H9 (cell line): ENCODE measurements at regions not wholly inside any gene's neighbourhood (a gene's known extent, or its start where the extent isn't known, plus 50 kb on each side); places are given as distances from the start of the nearest gene placed in this dataset.

Source experiments
- DNase-seq: peaks from one replicate; pipeline ENCODE4 v3.0.0-alpha.2; 2017
- H2AFZ ChIP-seq: one replicate; pipeline ENCODE4 v1.6.1; 2013; ENCODE audit warnings: mild to moderate bottlenecking, low read length, control low read depth, moderate library complexity
- H2AK5ac ChIP-seq: 2 replicates; pipeline ENCODE4 v1.6.1; 2013; ENCODE audit warnings: low read length, control low read depth, mixed read lengths; ENCODE audit not compliant: insufficient read length
- H2BK120ac ChIP-seq: one replicate; pipeline ENCODE4 v1.6.1; 2013; ENCODE audit warnings: low read depth, mild to moderate bottlenecking, low read length, control low read depth, inconsistent platforms; ENCODE audit not compliant: poor library complexity, severe bottlenecking
- H2BK12ac ChIP-seq: 2 replicates; pipeline ENCODE4 v1.6.1; 2013; ENCODE audit warnings: low read length, control low read depth, mixed read lengths, low read depth; ENCODE audit not compliant: insufficient read length
- H2BK15ac ChIP-seq: 2 replicates; pipeline ENCODE4 v1.6.1; 2013; ENCODE audit warnings: low read depth, low read length, control low read depth
- H2BK20ac ChIP-seq: one replicate; pipeline ENCODE4 v1.6.1; 2013; ENCODE audit warnings: low read depth, mild to moderate bottlenecking, low read length, control low read depth, inconsistent platforms; ENCODE audit not compliant: poor library complexity, severe bottlenecking
- H2BK5ac ChIP-seq: 2 replicates; pipeline ENCODE4 v1.6.1; 2013; ENCODE audit warnings: low read length, control low read depth, mixed read lengths; ENCODE audit not compliant: insufficient read length
- H3K14ac ChIP-seq: 2 replicates; pipeline ENCODE4 v1.6.1; 2013; ENCODE audit warnings: low read length, control low read depth; ENCODE audit not compliant: insufficient read depth
- H3K18ac ChIP-seq: 2 replicates; pipeline ENCODE4 v1.6.1; 2013; ENCODE audit warnings: low read depth, mild to moderate bottlenecking, mixed read lengths, low read length, control low read depth; ENCODE audit not compliant: insufficient read length
- H3K23ac ChIP-seq: 2 replicates; pipeline ENCODE4 v1.6.1; 2013; ENCODE audit warnings: low read length, control low read depth, mixed read lengths, low read depth; ENCODE audit not compliant: insufficient read length
- H3K23me2 ChIP-seq: 2 replicates; pipeline ENCODE4 v1.6.1; 2013; ENCODE audit warnings: low read depth, mild to moderate bottlenecking, mixed read lengths, low read length, control low read depth; ENCODE audit not compliant: insufficient read length, poor library complexity, severe bottlenecking
- H3K27ac ChIP-seq: 2 replicates; pipeline ENCODE4 v1.5.1; 2013; ENCODE audit warnings: low read length, control low read depth, mixed read lengths, low read depth; ENCODE audit not compliant: insufficient read length
- H3K27me3 ChIP-seq: 2 replicates; pipeline ENCODE4 v1.6.1; 2013; ENCODE audit warnings: low read length, control low read depth, inconsistent platforms; ENCODE audit not compliant: insufficient read depth
- H3K4ac ChIP-seq: 2 replicates; pipeline ENCODE4 v1.6.1; 2013; ENCODE audit warnings: low read depth, mild to moderate bottlenecking, control low read depth, inconsistent platforms, low read length, moderate library complexity
- H3K4me1 ChIP-seq: 2 replicates; pipeline ENCODE4 v1.6.1; 2013; ENCODE audit warnings: low read length, control low read depth, inconsistent platforms; ENCODE audit not compliant: insufficient read depth
- H3K4me2 ChIP-seq: 2 replicates; pipeline ENCODE4 v1.6.1; 2013; ENCODE audit warnings: low read length, control low read depth, mixed read lengths; ENCODE audit not compliant: insufficient read length, insufficient read depth
- H3K56ac ChIP-seq: 2 replicates; pipeline ENCODE4 v1.6.1; 2013; ENCODE audit warnings: low read depth, mild to moderate bottlenecking, mixed read lengths, low read length, control low read depth; ENCODE audit not compliant: insufficient read length
- H3K79me1 ChIP-seq: 2 replicates; pipeline ENCODE4 v1.6.1; 2013; ENCODE audit warnings: low read depth, mild to moderate bottlenecking, moderate library complexity, low read length, control low read depth, inconsistent platforms; ENCODE audit not compliant: insufficient read depth, poor library complexity, severe bottlenecking
- H3K79me2 ChIP-seq: 2 replicates; pipeline ENCODE4 v1.6.1; 2013; ENCODE audit warnings: low read length, control low read depth, inconsistent platforms; ENCODE audit not compliant: insufficient read depth
- H3K9ac ChIP-seq: 2 replicates; pipeline ENCODE4 v1.6.1; 2013; ENCODE audit warnings: low read length, control low read depth, mixed read lengths; ENCODE audit not compliant: insufficient read length; ENCODE audit errors: extremely low read depth
- H3K9me3 ChIP-seq: one replicate; pipeline ENCODE4 v1.6.1; 2013; ENCODE audit warnings: low read depth, low read length, inconsistent platforms; ENCODE audit not compliant: control insufficient read depth
- H3T11ph ChIP-seq: one replicate; pipeline ENCODE4 v1.6.1; 2013; ENCODE audit warnings: mild to moderate bottlenecking, low read length, control low read depth, inconsistent platforms
- H4K20me1 ChIP-seq: one replicate; pipeline ENCODE4 v1.6.1; 2013; ENCODE audit not compliant: control insufficient read depth, insufficient read length, insufficient read depth
- H4K5ac ChIP-seq: 2 replicates; pipeline ENCODE4 v1.6.1; 2013; ENCODE audit warnings: low read depth, mild to moderate bottlenecking, mixed read lengths, low read length, control low read depth; ENCODE audit not compliant: insufficient read length
- H4K8ac ChIP-seq: replicated peaks from 2 replicates; pipeline ENCODE4 v1.6.1; 2013; ENCODE audit warnings: low read length, control low read depth, mixed read lengths, low read depth; ENCODE audit not compliant: insufficient read length
- H4K91ac ChIP-seq: 2 replicates; pipeline ENCODE4 v1.6.1; 2013; ENCODE audit warnings: low read depth, mild to moderate bottlenecking, moderate library complexity, mixed read lengths, low read length, control low read depth; ENCODE audit not compliant: insufficient read length
- H3K27ac Mint-ChIP-seq, 3 experiments: 2 replicates in 2 of 3; 3 replicates in 1 of 3; pipeline ENCODE4 v1.8.0; 2020 to 2021; ENCODE audit warnings: mixed read lengths in 3 of 3, mild to moderate bottlenecking in 1 of 3, moderate library complexity in 1 of 3
- H3K27me3 Mint-ChIP-seq: 2 replicates; pipeline ENCODE4 v1.8.0; 2021; ENCODE audit warnings: low read depth, mild to moderate bottlenecking, moderate library complexity, mixed read lengths
- H3K36me3 Mint-ChIP-seq, 3 experiments: 2 replicates in 2 of 3; 3 replicates in 1 of 3; pipeline ENCODE4 v1.8.0; 2020 to 2021; ENCODE audit warnings: low read depth in 3 of 3, mixed read lengths in 3 of 3; ENCODE audit not compliant: insufficient read depth in 1 of 3
- H3K4me1 Mint-ChIP-seq, 2 experiments: 2 replicates each; pipeline ENCODE4 v1.8.0; 2020; ENCODE audit warnings: mixed read lengths in 2 of 2
- H3K4me3 Mint-ChIP-seq, 2 experiments: 2 replicates in 1 of 2; 3 replicates in 1 of 2; pipeline ENCODE4 v1.8.0; 2020 to 2021; ENCODE audit warnings: mild to moderate bottlenecking in 2 of 2, mixed read lengths in 2 of 2, moderate library complexity in 1 of 2
- H3K9me3 Mint-ChIP-seq, 2 experiments: 2 replicates in 1 of 2; 3 replicates in 1 of 2; pipeline ENCODE4 v1.8.0; 2020; ENCODE audit warnings: mild to moderate bottlenecking in 2 of 2, mixed read lengths in 2 of 2, moderate library complexity in 1 of 2
- WGBS: extraction: QIAGEN DNeasy Blood & Tissue Kit; methylation state at CpG from one replicate; pipeline ENCODE4 v1.1.7; 2013; ENCODE audit warnings: missing lambda C conversion rate, low lambda C conversion rate, mixed read lengths; ENCODE audit not compliant: insufficient read length; ENCODE audit errors: extremely low coverage; 5-methylcytosine and 5-hydroxymethylcytosine counted together
- TF ChIP-seq, protein P1 (sequence below): fragments of 200-600 bp; sonication (generic); conservative IDR thresholded peaks from 3 replicates; pipeline ENCODE4 v1.8.0; 2021; ENCODE audit warnings: antibody characterized with exemption, mild to moderate bottlenecking

DNA sequence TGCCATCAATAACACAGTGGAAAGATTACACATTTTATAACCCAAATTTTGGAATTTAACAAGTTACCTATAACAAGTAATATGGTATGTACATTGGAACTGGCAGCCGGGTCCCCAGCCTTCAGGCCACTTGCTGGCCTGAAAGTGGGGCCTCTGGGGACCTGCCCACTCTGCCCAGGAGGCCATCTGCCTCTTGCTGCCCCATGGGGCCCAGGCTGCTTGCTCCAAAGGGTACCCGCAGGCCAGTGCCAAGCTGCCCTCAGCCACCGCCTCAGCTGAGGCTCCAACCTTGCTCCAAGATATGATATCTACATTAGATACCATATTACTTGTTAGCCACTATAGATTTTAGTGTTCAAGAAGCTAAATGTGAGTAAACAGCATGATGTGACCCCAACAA is 120.8 kb upstream of the TMEFF2 start:
- no peak overlapping the region for H4K5ac ChIP-seq
- H3K9ac ChIP-seq = no peak overlapping the region
- H3K4me1 ChIP-seq = no peaks in the 10 kb centered on the region
- H2BK20ac ChIP-seq = no peak overlapping the region
- TF ChIP-seq, protein P1, sequence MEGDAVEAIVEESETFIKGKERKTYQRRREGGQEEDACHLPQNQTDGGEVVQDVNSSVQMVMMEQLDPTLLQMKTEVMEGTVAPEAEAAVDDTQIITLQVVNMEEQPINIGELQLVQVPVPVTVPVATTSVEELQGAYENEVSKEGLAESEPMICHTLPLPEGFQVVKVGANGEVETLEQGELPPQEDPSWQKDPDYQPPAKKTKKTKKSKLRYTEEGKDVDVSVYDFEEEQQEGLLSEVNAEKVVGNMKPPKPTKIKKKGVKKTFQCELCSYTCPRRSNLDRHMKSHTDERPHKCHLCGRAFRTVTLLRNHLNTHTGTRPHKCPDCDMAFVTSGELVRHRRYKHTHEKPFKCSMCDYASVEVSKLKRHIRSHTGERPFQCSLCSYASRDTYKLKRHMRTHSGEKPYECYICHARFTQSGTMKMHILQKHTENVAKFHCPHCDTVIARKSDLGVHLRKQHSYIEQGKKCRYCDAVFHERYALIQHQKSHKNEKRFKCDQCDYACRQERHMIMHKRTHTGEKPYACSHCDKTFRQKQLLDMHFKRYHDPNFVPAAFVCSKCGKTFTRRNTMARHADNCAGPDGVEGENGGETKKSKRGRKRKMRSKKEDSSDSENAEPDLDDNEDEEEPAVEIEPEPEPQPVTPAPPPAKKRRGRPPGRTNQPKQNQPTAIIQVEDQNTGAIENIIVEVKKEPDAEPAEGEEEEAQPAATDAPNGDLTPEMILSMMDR = no peak
- no peak overlapping the region for H2BK120ac ChIP-seq
- H2BK12ac ChIP-seq = no peak overlapping the region
- no peak overlapping the region for H3K18ac ChIP-seq
- no peak overlapping the region for H3K14ac ChIP-seq
- no peaks in the 10 kb centered on the region for H3K79me2 ChIP-seq
- no peaks in the 10 kb centered on the region for H3K4me1 Mint-ChIP-seq
- no peaks in the 10 kb centered on the region for H3K9me3 ChIP-seq
- H3K4me3 Mint-ChIP-seq = no peak overlapping the region
- no peaks in the 10 kb centered on the region for H3K9me3 Mint-ChIP-seq
- no peak overlapping the region for H3K27ac ChIP-seq
- WGBS = no CpG with 5 or more reads among the region's 3 CpGs
- H3K4me2 ChIP-seq = no peak overlapping the region
- H2AK5ac ChIP-seq = no peak overlapping the region
- no peak overlapping the region for H4K91ac ChIP-seq
- H3K4ac ChIP-seq = no peak overlapping the region
- no peak overlapping the region for H4K8ac ChIP-seq
- no peak overlapping the region for H3K56ac ChIP-seq
- no peaks in the 10 kb centered on the region for H4K20me1 ChIP-seq
- no peaks in the 10 kb centered on the region for H3K23me2 ChIP-seq
- H3K36me3 Mint-ChIP-seq = no peaks in the 10 kb centered on the region
- H3K27me3 Mint-ChIP-seq = no peaks in the 10 kb centered on the region
- no peaks in the 10 kb centered on the region for H3K27me3 ChIP-seq
- no peaks in the 10 kb centered on the region for H3K79me1 ChIP-seq
- H3K27ac Mint-ChIP-seq = no peak overlapping the region
- no peak overlapping the region for H2BK5ac ChIP-seq
- H3T11ph ChIP-seq = no peak overlapping the region
- no peak overlapping the region for H2BK15ac ChIP-seq
- H2AFZ ChIP-seq = no peak overlapping the region
- H3K23ac ChIP-seq = no peak overlapping the region
- DNase-seq = no peak
